ENCODE measurements at regions not wholly inside any gene's neighbourhood (a gene's known extent, or its start where the extent isn't known, plus 50 kb on each side); places are given as distances from the start of the nearest gene placed in this dataset.

DNA sequence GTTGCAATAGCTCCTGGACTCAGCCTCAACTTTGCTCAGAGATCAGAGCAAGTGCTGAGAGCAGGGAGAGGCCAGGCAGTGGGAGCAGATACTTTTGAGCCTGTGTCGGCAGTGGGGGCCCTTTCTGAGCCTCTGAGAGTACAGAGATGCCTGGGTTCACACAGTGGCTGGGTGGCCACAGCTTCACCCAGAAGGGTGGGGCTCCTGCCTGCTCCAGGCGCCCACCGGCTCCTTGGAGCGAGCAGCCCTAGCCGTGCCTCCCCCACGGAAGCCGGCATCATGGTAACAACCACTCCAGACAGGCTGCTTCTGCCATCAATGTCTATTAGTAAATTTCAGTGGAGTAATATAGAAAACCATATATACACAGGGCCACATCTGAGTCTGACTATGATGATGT lies 619.2 kb upstream of the SETBP1 start:
- Histone ChIP-seq H3K4me1 (replicated peaks) (no peaks in the 10 kb centered on the region), H3K9me3 (replicated peaks) (no peaks in the 10 kb centered on the region), H3K27me3 (replicated peaks) (no peaks in the 10 kb centered on the region), H3K27ac (no peak overlapping the region), H3K36me3 (no peaks in the 10 kb centered on the region), H3K4me3 (no peak overlapping the region)
- DNase-seq (ENCODE audit: low read depth in 1 of 2, low spot score in 2 of 2) = no peak

DNA sequence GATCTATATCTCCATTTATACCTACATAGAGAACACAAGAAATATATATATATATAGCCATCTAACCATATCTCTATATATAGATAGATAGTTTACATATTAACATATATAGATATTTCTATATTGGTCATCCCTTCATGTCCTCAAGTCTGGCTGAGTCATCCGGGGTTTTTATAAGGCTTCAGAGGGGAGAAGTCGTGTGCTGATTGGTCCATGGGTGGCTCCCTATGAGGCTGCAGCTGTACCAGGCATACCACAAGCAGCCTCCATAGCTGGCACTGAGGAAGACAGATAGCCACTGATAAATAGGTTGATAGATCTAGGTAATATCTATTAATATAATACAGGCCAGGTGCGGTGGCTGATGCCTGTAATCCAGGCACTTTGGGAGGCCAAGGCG lies 618.3 kb upstream of the SETBP1 start:
- Histone ChIP-seq H3K27me3 (replicated peaks) (no peaks in the 10 kb centered on the region), H3K4me3 (no peak overlapping the region), H3K27ac (no peak overlapping the region), H3K36me3 (no peaks in the 10 kb centered on the region), H3K9me3 (replicated peaks) (no peaks in the 10 kb centered on the region), H3K4me1 (replicated peaks) (no peaks in the 10 kb centered on the region)
- no peak for DNase-seq (ENCODE audit: low read depth in 1 of 2, low spot score in 2 of 2)

DNA sequence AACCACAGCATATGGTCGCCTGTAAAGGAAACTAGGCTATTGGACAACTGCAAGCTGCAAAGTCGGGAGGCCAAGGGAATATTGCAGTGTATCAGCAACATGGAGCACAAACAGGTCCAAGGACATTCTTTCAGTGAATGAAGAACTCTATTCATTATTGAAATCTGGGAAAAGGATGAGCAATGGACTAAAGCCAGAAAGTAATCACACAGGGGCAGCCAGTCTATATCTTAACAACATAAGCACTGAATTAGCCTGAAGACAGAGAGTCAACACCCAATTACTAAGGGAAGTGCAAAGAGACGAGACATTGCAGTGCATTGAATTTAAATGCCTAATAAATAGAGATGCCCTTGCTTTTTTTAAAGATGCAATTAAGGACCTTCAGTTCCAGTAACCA lies 615.5 kb upstream of the SETBP1 start:
- no peak overlapping the region for H3K27ac ChIP-seq
- H3K4me1 ChIP-seq (replicated peaks) = no peaks in the 10 kb centered on the region
- no peaks in the 10 kb centered on the region for H3K36me3 ChIP-seq
- DNase-seq (ENCODE audit: low read depth in 1 of 2, low spot score in 2 of 2) = no peak
- H3K4me3 ChIP-seq = no peak overlapping the region
- H3K9me3 ChIP-seq (replicated peaks) = no peaks in the 10 kb centered on the region
- H3K27me3 ChIP-seq (replicated peaks) = no peaks in the 10 kb centered on the region

DNA sequence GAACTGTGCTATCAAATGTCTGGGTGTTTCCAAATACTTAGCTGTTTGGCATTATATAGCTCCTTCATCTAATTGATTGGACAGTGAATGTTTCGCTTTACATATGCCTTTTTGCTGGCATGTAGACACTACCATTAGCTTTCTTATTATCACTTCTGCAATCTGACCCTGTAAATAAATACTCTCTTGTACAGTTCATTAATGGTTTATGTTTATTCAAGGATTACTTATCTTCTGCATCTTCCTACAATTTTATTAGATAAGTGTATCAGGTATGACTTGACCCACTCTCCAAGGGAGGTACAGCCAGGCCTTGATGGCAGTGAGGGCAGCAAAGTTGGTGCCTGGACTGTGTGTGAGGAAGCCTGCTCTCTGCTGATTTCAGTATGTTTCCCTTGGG lies 614.1 kb upstream of the SETBP1 start:
- Histone ChIP-seq H3K27ac (no peak overlapping the region), H3K36me3 (no peaks in the 10 kb centered on the region), H3K27me3 (replicated peaks) (no peaks in the 10 kb centered on the region), H3K9me3 (replicated peaks) (no peaks in the 10 kb centered on the region), H3K4me3 (no peak overlapping the region), H3K4me1 (replicated peaks) (no peaks in the 10 kb centered on the region)
- DNase-seq (ENCODE audit: low read depth in 1 of 2, low spot score in 2 of 2) = no peak

DNA sequence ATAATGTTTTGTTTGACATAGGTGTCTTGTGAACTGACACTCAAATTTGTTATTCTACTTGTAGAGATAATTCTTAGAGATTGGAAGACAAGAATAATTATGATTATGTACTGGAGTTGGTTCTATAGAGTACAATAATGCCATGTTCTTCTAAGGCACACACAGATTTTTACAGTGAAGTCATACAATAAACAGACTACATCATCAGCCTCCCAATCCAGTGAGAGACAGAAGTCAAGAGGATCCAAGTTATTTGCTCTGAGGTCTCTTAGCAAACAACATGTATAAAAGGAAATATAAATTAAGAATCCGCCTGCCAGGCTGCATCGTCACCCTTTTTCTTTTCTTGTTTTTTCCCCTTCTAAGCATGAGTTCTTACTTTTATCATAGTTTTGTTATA lies 613.5 kb upstream of the SETBP1 start:
- Histone ChIP-seq H3K4me3 (no peak overlapping the region), H3K4me1 (replicated peaks) (no peaks in the 10 kb centered on the region)

DNA sequence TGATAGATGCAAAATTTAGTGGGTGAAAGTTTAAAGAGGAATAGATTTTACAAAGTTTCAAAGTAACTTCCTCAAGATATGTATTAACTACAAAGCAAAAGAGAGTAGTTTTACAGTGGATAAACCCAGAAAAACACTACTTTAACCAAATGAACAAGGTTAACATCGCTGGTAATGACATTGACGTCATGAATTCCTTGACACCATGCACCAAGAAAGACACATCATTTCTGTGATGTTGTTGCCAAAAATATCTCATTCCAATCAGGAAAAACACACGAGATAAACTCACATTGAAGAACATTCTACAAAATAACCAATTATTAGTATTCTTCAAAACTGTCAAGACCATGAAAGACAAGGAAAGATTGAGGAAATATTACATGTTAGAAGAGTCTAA lies 605.6 kb upstream of the SETBP1 start:
- H3K27me3 ChIP-seq (replicated peaks) = no peaks in the 10 kb centered on the region
- no peaks in the 10 kb centered on the region for H3K36me3 ChIP-seq
- no peak for DNase-seq (ENCODE audit: low read depth in 1 of 2, low spot score in 2 of 2)
- H3K4me3 ChIP-seq = no peak overlapping the region
- H3K4me1 ChIP-seq (replicated peaks) = peaks cover 7% of the 10 kb centered on the region
- H3K27ac ChIP-seq = no peak overlapping the region
- H3K9me3 ChIP-seq (replicated peaks) = no peaks in the 10 kb centered on the region

More for the DNA sequence above, 613.5 kb upstream of the SETBP1 start:
- Histone ChIP-seq H3K36me3 (no peaks in the 10 kb centered on the region), H3K27ac (no peak overlapping the region), H3K27me3 (replicated peaks) (no peaks in the 10 kb centered on the region), H3K9me3 (replicated peaks) (no peaks in the 10 kb centered on the region)
- DNase-seq (ENCODE audit: low read depth in 1 of 2, low spot score in 2 of 2) = no peak

DNA sequence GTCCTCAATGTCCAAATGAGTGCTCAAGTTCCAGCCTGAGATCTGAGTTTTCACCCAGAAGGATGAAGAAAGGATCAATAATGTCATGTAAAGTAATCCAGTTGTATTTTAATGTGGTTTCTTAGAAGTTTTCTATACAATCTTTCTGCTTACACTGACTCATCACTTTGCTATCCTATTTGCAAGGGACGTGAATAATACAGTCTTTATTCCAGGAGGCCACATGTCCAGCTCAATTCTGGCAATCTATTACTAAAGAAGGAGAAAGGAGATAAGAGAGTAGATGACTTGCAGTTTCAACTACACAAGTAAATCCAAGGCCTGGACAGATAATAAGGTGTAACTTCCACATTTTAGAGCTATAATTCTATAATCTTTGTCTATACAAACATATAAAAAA lies 601.1 kb upstream of the SETBP1 start:
- DNase-seq (ENCODE audit: low read depth in 1 of 2, low spot score in 2 of 2) = peak in 1 of 2 experiments; percentile 48

DNA sequence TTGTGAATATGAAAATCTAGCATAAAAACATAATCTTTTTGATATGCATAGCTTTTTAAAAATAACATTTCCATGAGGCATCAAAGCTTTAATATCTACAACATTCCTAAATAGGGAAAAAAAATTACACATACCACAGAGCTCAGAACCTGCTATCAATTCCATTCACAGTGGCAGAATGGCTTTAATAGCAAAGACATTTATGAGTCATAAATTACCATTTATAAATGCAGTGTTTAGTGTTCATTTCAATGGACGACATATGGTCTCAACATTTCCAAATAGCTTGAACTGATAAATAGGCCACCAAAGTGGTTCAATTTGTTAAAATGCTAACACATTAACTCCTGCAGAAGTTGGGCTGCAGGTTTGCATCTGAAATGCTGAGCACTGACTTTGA lies 600.6 kb upstream of the SETBP1 start:
- DNase-seq (ENCODE audit: low read depth in 1 of 2, low spot score in 2 of 2) = no peak
- no peaks in the 10 kb centered on the region for H3K27me3 ChIP-seq (replicated peaks)
- no peak overlapping the region for H3K4me3 ChIP-seq
- no peaks in the 10 kb centered on the region for H3K36me3 ChIP-seq
- no peak overlapping the region for H3K27ac ChIP-seq
- no peaks in the 10 kb centered on the region for H3K9me3 ChIP-seq (replicated peaks)
- H3K4me1 ChIP-seq (replicated peaks) = peaks cover 10% of the 10 kb centered on the region

More for the DNA sequence above, 601.1 kb upstream of the SETBP1 start:
- no peaks in the 10 kb centered on the region for H3K27me3 ChIP-seq (replicated peaks)
- H3K27ac ChIP-seq = no peak overlapping the region
- H3K4me3 ChIP-seq = no peak overlapping the region
- no peaks in the 10 kb centered on the region for H3K36me3 ChIP-seq
- peaks cover 10% of the 10 kb centered on the region for H3K4me1 ChIP-seq (replicated peaks)
- no peaks in the 10 kb centered on the region for H3K9me3 ChIP-seq (replicated peaks)

DNA sequence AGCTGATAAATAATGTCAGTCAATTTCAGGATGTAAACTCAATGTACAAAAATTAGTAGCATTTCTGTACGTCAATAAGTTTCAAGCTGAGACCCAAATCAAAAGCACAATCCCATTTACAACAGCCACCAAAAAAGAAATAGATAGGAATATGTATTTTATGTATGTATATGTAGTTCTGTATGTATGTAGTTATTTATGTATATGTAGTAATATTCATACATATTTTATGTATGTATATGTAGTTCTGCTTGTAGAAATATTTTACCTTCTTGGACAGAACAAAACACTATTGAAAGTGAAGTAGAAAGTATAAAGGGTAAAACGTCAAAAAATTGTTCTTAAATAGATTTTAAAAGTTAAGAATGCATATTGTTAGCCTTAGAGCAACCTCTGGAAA lies 591.0 kb upstream of the SETBP1 start:
- no peaks in the 10 kb centered on the region for H3K9me3 ChIP-seq (replicated peaks)
- no peak overlapping the region for H3K4me3 ChIP-seq
- H3K4me1 ChIP-seq (replicated peaks) = no peaks in the 10 kb centered on the region
- H3K27ac ChIP-seq = no peak overlapping the region
- no peaks in the 10 kb centered on the region for H3K36me3 ChIP-seq
- no peak for DNase-seq (ENCODE audit: low read depth in 1 of 2, low spot score in 2 of 2)
- no peaks in the 10 kb centered on the region for H3K27me3 ChIP-seq (replicated peaks)

DNA sequence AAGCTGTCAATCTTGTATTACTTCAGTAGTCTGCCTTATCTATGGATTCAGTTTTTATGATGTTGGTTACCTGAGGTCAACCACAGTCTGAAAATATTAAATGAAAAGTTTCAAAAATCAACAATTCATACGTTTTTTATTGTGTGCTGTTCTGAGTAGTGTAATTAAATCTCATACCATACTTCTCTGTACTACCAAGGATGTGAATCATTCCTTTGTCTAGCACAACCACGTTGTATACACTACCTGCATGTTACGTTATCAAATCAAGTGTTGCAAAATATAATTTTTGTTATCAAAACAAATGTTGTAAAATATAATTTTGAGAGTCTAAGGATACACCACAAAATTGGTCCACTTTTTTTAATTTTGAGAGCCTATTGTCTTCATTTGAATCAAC lies 590.2 kb upstream of the SETBP1 start:
- Histone ChIP-seq H3K27ac (no peak overlapping the region), H3K9me3 (replicated peaks) (no peaks in the 10 kb centered on the region), H3K27me3 (replicated peaks) (no peaks in the 10 kb centered on the region), H3K36me3 (no peaks in the 10 kb centered on the region), H3K4me3 (no peak overlapping the region), H3K4me1 (replicated peaks) (no peaks in the 10 kb centered on the region)
- no peak for DNase-seq (ENCODE audit: low read depth in 1 of 2, low spot score in 2 of 2)

DNA sequence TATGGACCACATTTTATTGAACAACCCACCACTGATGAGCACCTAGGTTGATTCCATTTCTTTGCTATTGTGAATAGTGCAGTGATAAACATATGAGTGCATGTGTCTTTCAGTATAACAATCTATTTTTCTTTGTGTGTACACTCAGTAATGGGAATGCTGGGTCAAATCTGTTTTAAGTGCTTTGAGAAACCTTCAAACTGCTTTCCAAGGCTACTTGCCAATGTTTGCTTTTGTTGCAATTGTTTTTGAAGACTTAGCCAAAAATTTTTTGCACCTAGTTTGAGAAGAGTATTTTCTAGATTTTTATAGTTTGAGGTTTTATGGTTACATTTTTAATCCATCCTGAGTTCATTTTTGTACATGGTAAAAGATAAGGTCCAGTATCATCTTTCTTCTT lies 587.4 kb upstream of the SETBP1 start:
- no peak overlapping the region for H3K4me3 ChIP-seq
- no peaks in the 10 kb centered on the region for H3K27me3 ChIP-seq (replicated peaks)
- no peak for DNase-seq (ENCODE audit: low read depth in 1 of 2, low spot score in 2 of 2)
- no peaks in the 10 kb centered on the region for H3K36me3 ChIP-seq
- no peaks in the 10 kb centered on the region for H3K4me1 ChIP-seq (replicated peaks)
- no peaks in the 10 kb centered on the region for H3K9me3 ChIP-seq (replicated peaks)
- no peak overlapping the region for H3K27ac ChIP-seq

DNA sequence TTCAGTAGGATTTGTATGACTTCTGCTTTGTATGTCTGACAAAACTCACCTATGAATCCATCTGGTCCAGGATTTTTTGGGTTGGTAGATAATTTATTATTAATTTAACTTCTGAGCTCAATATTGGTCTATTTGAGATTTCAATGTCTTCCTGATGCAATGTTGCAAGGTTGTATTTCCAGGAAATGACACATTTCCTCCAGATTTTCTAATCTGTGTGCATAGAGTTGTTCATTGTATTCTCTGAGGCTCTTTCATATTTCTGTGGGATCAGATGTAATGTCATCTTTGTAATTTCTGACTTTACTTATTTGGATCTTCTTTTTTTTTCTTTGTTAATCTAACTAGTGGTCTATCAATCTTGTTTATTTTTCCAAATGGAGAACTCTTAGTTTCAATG lies 584.7 kb upstream of the SETBP1 start:
- Histone ChIP-seq H3K4me3 (no peak overlapping the region), H3K36me3 (no peaks in the 10 kb centered on the region)
- no peak for DNase-seq (ENCODE audit: low read depth in 1 of 2, low spot score in 2 of 2)

DNA sequence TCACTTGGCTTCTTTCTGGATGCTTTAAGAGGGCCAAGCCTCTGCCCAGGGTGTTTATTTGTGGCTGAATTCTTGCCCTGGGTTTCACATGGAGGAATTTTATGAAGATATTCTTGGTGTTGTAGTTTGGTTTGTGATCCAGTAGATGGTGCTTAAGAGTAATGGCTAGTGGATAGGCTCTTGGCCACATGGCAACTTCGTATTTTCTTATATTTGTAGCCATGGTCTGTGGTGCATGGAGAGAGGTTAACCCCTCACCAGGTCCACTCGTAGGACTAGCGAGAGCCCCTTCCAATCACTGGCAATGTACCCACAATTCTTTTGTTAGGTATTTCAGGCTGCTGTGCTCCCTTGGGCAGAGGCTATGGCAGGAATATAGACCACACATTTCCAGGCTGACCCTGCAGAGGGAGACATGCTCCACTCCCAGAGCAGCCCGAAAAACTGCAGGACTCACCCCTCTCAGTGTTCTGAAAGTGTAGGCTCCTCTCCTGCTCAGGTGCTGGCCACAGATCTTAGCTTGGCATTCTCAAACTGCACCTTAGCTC lies 582.1 kb upstream of the SETBP1 start:
- H3K4me3 ChIP-seq = no peak overlapping the region
- no peaks in the 10 kb centered on the region for H3K27me3 ChIP-seq (replicated peaks)
- H3K36me3 ChIP-seq = no peaks in the 10 kb centered on the region
- no peaks in the 10 kb centered on the region for H3K9me3 ChIP-seq (replicated peaks)
- DNase-seq (ENCODE audit: low read depth in 1 of 2, low spot score in 2 of 2) = peak in 1 of 2 experiments; percentile 34
- H3K4me1 ChIP-seq (replicated peaks) = no peaks in the 10 kb centered on the region
- no peak overlapping the region for H3K27ac ChIP-seq

More for the DNA sequence above, 584.7 kb upstream of the SETBP1 start:
- Histone ChIP-seq H3K27ac (no peak overlapping the region), H3K4me1 (replicated peaks) (no peaks in the 10 kb centered on the region), H3K9me3 (replicated peaks) (no peaks in the 10 kb centered on the region), H3K27me3 (replicated peaks) (no peaks in the 10 kb centered on the region)

DNA sequence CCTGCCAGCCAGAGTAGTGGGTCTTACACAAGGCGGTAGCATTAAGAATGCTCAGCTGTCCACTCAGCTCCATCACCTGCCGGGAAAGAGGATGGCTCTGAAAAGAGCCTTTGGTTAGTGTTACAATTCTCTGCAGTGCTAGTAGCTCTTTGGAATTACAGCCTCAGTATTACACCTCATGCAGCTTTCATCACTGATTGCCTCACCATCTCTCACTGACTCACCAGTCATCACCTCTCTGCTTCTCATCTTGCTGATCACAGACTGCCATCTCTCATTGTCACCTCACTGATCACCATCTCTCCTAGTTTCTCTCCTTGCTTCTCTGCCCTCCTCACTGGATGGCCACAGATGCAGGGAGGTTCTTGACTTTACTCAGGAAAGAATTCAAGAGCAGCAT lies 573.5 kb upstream of the SETBP1 start:
- no peaks in the 10 kb centered on the region for H3K36me3 ChIP-seq

DNA sequence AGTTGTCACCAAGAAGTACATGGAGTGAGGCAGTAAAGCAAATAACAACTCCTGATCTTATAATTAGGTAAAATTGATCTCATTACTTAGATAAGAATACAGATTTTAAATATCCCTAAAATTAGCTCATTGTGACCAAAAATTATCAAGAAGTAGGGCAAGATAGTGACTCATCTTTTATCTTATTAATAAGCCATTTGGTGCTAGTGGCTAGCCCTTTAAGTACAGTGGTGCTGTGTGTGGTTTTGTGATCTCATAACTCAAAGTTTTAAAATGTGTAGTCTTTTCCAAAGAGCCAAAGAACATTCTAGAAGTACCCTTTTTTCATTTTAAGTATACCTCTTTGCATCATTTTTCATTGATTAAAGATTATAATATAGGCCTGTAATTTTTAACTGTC lies 569.4 kb upstream of the SETBP1 start:
- H3K4me3 ChIP-seq = no peak overlapping the region
- no peak overlapping the region for H3K27ac ChIP-seq
- no peaks in the 10 kb centered on the region for H3K27me3 ChIP-seq (replicated peaks)
- no peaks in the 10 kb centered on the region for H3K4me1 ChIP-seq (replicated peaks)
- H3K36me3 ChIP-seq = no peaks in the 10 kb centered on the region
- no peaks in the 10 kb centered on the region for H3K9me3 ChIP-seq (replicated peaks)
- no peak for DNase-seq (ENCODE audit: low read depth in 1 of 2, low spot score in 2 of 2)

More for the DNA sequence above, 573.5 kb upstream of the SETBP1 start:
- Histone ChIP-seq H3K4me1 (replicated peaks) (no peaks in the 10 kb centered on the region), H3K27me3 (replicated peaks) (no peaks in the 10 kb centered on the region), H3K27ac (no peak overlapping the region), H3K9me3 (replicated peaks) (no peaks in the 10 kb centered on the region), H3K4me3 (no peak overlapping the region)
- DNase-seq (ENCODE audit: low read depth in 1 of 2, low spot score in 2 of 2) = no peak
